ENCODE measurements at regions not wholly inside any gene's neighbourhood (a gene's known extent, or its start where the extent isn't known, plus 50 kb on each side); places are given as distances from the start of the nearest gene placed in this dataset.

DNA sequence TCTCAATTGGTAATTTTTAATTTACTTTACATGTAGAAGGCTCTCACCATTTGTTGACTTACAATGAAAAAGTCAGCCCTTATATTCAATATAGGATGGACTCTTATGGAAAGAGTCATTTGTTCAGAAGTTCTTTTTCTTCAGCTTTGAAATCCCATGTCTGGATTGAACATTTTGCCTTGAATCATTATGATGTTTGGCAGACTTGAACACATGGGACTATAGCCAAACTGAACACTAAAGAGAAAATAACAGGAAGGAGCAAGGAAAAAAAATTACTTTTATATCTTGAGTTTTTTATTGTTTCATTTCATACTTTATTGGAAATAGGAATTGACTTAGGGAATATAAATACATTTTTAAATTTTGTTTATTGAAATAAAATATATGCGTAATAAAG, 1503.0 kb downstream of the EFNA5 start:
- no peak for DNase-seq

DNA sequence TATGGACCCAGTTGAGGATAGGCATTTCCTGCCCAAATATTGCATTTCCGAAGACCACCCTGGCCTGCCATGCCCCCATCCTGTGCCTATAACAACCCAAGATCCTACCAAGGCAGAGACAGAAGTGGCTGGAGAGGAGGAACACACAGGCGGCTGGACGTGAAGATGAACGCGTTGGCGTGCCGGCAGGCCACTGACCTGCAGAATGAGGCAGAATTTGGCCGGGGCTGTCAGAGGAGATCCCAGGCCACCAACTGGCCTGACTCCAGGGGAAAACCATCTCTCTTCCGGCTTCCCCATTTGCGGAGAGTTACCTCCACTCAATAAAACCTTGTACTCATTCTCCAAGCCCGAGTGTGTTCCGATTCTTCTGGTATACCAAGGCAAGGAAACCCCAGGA, 1507.5 kb downstream of the EFNA5 start:
- no peak for DNase-seq

- no peak for DNase-seq
Measured at GRCh38 chr5:106159616-106160015, 1511.1 kb downstream of the EFNA5 start.

DNA sequence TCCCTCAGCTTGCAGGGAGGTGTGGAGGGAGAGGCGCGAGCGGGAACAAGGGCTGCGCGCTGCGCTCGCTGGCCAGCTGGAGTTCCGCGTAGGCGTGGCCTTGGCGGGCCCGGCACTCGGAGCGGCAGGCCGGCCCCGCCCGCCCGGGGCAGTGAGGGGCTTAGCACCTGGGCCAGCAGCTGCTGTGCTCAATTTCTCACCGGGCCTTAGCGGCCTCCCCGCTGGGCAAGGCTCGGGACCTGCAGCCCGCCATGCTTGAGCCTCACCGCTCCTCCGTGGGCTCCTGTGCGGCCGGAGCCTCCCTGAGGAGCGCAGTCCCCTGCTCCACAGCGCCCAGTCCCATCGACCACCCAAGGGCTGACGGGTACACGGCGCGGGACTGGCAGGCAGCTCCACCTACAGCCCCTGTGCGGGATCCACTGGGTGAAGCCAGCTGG, 1516.4 kb downstream of the EFNA5 start:
- DNase-seq = peak; percentile 61

DNA sequence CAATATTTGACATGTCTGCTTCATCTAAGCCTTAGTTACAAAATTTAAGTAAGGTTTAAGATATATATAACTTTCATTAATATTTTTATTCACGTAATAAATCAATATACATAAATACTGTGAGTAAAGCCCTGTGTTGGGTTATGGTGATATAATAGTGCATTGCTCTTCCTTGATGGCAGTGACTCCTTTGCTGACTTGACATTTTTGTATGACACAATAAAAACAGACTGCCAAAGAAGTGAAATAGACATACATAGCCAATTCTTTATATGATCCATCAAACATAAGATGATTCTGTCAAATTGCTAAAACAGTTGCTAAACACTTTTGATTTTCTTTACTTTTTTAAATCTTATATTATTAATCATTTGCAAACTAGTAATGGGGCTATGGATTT, 1518.2 kb downstream of the EFNA5 start:
- no peak for DNase-seq

DNA sequence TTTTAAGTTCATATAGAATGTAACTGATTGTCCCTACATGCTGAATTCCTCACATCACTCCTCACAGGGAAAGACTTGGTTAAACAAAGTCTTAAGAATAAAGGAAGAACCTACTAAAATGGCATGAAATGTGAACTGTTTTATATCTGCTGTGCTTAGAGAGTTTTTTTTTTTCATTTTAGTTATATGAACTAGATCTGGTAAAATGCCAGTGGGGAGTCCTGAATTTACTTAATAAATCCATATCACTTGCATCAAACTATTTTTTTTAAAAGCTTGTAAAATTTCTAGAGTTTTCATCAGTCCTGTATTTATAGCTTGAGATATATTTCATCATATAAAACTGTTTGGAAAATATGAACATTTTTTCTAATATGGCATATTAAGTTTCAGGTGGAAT, 1528.6 kb downstream of the EFNA5 start:
- no peak for DNase-seq

GRCh38 chr5:106140101-106140500, 1530.6 kb downstream of the EFNA5 start:
- no peak for DNase-seq

GRCh38 chr5:106136061-106136460, 1534.7 kb downstream of the EFNA5 start:
- DNase-seq = no peak

DNA sequence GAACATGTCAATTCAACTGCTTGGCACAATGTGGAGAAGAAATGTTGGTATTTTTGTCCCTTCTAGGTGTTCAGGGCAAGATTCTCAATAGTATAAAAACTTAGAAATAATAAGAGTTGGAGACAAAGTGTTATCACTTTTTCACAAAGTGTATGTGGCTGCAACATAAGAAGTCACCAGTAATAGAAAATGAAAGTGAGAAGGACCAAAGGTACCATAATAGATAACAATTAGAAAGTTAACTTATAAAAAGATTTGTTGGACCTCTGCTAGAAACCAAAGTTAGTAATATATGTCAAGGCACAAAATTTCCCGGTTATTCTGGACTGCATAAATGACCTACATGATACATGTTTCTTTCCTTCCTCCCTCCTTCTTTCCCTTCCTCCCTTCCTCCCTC, 1535.3 kb downstream of the EFNA5 start:
- no peak for DNase-seq

DNA sequence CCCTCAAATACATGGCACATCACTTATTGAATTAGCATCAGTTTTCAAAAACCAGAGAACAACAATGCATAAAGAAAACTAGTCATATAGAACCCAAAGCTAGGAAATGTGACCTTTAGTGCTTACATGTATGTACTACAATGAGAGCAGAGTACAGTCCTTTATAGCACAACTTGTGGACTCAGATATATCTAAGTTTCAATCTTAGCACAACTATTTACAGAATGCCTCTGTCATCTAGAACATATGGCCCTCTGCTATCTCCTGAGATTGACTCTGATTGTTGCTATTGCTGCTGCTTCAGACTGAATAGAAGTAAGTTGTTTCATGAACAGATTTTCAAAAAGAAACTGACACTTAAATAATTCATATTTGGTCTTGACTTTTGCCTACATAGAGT, 1536.2 kb downstream of the EFNA5 start:
- DNase-seq = no peak

DNA sequence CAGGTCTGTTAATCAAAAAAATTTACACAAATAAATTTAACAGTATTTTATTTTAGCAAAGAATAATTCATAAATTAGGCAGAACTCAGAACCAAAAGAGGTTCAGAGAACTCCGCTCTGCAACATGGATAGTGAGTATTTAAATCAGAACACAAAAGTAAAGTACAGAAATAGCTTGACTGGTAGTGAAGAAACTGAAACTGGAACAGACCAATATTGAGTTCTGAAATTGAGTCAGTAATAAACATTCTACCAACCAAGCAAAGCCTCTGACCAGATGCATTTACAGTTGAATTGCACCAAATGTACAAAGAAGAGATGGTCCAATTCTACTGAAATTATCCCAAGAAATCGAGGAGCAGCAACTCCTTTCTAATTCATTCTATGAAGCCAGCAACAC, 1542.8 kb downstream of the EFNA5 start:
- DNase-seq = no peak

GRCh38 chr5:106127341-106127781, 1543.4 kb downstream of the EFNA5 start:
- DNase-seq = peak; percentile 89

DNA sequence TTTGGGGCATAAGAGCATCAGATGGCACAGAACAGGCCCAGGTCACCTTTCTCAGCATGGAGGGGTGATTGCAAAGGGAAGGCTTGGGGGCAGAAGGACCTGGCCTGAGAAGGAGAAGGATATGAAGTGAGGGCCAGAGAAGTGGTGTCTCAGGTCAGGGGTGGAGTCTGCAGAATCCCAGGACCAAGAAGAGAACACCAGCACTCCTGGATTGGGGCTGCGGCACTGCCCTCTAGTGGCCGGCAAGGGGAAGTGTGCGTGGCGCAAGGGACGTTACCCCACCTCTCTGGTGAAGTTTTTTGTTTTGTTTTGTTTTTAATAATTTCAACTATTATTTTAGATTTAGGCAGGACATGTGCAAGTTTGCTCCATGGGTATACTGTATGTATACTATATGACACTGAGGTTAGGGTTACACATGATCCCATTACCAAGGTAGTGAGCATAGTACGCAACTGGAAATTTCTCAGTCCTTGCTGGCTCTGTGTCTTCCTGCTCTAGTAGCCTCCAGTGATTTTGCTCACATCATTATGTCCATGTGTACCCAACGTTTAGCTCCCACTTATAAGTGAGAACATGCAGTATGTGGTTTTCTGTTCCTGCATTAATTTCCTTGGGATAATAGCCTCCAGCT, 1548.6 kb downstream of the EFNA5 start:
- DNase-seq = peak; percentile 56

GRCh38 chr5:106116682-106117081, 1554.1 kb downstream of the EFNA5 start:
- DNase-seq = no peak

DNA sequence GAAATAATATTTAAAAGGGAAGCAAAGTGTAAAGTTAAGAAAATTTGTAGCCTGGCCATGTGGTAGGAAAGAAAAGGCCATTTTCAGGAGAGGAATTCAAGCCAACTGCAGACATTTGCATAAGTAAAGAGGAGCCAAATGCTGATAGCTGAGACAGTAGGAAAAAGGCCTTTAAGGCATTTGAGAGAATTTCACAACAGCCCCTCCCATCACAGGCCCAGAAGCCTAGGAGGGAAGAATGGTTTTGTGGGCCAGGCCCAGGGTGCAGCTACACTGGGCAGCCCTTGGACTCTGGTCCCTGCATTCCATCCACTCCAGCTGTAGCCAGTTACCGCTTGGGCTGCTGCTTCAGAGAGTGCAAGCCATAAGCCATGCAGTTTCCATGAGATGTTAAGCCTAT, 1556.8 kb downstream of the EFNA5 start:
- no peak for DNase-seq

- no peak for DNase-seq
Measured at GRCh38 chr5:106106384-106106783, 1564.4 kb downstream of the EFNA5 start.

DNA sequence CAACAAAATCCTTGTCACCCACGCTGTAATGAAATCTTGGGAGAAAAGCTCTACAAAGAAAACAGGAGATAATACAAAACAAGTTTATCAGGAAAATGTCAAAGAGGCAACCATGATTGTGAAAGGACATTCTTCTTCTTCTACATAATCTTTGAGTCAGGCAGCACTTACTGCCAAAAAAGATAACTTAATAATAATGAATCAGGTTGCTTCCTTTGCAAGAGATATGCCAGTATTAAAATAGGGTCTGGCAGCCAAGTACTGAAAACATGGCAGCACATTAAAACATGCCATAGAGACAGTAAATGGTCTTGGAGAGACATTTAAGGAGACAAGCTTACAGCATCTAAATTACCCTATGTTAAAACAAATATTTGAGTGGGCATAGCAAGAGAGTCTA, 1573.4 kb downstream of the EFNA5 start:
- DNase-seq = no peak

- DNase-seq = no peak
Measured at GRCh38 chr5:106094839-106095238, 1575.9 kb downstream of the EFNA5 start.

GRCh38 chr5:106094204-106094607, 1576.5 kb downstream of the EFNA5 start:
- DNase-seq = peak; percentile 87

DNA sequence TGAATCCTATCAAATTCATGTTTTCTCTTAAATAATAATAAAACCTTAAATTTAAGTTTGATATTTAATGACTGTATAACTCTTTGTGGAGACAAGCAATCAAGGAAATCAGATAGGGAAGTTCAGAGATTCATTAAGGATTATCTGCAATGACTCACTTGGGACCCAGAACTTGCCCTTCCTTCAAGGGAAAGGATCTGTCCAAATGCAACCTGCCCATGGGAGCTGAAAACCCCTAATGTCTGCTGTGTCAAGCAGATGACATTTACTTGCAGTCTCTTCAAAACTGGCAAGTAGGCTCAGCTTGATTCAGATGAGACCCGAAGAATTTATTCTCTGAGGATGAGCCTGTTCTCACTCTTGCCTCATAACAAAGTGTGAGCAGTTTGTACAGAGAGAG, 1577.6 kb downstream of the EFNA5 start:
- DNase-seq = no peak

GRCh38 chr5:106092455-106092854, 1578.3 kb downstream of the EFNA5 start:
- DNase-seq = no peak

DNA sequence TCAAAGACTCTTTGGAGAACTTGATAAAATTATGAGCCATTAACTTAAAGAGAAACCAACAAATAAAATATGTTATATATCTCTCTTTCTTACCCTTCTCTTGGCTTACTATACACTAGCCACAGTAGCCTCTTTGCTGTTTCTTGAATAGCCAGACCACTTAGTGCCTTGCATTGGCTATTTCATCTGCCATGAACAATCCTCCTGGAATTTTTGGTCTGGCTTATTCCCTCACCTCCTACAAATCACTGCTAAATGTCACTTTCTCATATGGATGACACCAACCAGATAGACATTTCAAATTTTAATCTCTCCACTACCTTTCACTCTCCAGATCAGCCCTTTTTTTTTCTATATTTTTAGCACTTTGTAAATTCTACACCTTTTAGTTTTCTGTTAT, 1581.7 kb downstream of the EFNA5 start:
- no peak for DNase-seq

- no peak for DNase-seq
Measured at GRCh38 chr5:106088462-106088861, 1582.3 kb downstream of the EFNA5 start.

DNA sequence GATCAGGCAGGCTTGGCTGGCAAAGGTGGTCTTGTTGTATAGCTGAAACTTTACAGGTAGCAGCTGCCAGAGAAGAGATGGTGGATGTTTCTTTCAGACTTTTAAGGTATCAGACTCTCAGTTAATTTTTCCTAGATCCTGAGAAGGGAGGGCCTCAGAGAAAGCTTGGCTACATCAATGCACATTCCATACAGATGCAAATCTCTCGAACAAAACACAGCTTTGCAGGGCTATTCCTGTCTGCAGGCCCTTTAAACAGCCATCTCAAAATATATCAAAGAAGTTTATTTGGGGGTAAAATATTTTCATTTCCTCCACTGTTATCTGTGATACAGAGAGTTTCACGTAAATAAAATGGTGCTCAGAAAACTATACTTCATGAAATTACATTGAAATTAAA, 1584.4 kb downstream of the EFNA5 start:
- no peak for DNase-seq

- DNase-seq = no peak
Measured at GRCh38 chr5:106085556-106085955, 1585.2 kb downstream of the EFNA5 start.

DNA sequence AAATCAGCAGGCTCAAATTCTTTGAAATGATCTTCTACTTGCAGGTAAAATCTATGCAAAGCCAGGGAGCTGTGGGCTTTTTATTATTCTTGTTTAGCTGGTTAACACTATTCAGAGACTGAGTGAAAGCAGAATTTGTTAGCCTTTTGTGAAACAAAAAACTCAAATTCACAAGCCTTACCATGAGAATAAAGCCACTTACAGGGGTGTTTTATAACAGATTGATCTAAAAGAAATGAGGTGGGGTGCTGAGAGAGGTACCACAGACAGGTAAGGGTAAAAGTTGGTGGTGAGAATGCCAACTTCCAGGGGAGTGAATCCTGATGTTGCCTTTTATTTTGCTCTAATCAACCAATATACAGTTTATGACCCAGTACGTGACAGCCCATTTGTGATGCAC, 1585.6 kb downstream of the EFNA5 start:
- DNase-seq = no peak

All from islet precursor cell (in vitro differentiated cells).